Esophagus muscularis mucosa (tissue), 4 donors: ENCODE measurements at regions not wholly inside any gene's neighbourhood (a gene's known extent, or its start where the extent isn't known, plus 50 kb on each side); places are given as distances from the start of the nearest gene placed in this dataset.

Experiments
- EP300 ChIP-seq: sonication (generic); formaldehyde crosslinking; IDR thresholded peaks from one replicate; pipeline ENCODE4 v1.6.1; 2017; ENCODE audit warnings: antibody characterized with exemption
- POLR2A ChIP-seq: fragments of 450-650 bp; IDR thresholded peaks from one replicate; pipeline ENCODE4 v1.6.1; 2017; ENCODE audit warnings: antibody characterized with exemption, moderate library complexity, mild to moderate bottlenecking, low read depth
- POLR2AphosphoS5 ChIP-seq, 2 donors: sonication (generic); formaldehyde crosslinking; IDR thresholded peaks; one replicate each; pipeline ENCODE4 v1.6.1; 2017; ENCODE audit warnings: antibody characterized with exemption in 2 of 2
- TF ChIP-seq, protein P1 (sequence below), 3 experiments: fragments of 200-600 bp in 2 of 3; fragments of 450-650 bp in 1 of 3; sonication (generic) in 2 of 3; IDR thresholded peaks; one replicate each; pipeline ENCODE4 v1.5.1; 2017 to 2019; ENCODE audit warnings: antibody characterized with exemption in 3 of 3, mild to moderate bottlenecking in 2 of 3, moderate library complexity in 1 of 3

DNA sequence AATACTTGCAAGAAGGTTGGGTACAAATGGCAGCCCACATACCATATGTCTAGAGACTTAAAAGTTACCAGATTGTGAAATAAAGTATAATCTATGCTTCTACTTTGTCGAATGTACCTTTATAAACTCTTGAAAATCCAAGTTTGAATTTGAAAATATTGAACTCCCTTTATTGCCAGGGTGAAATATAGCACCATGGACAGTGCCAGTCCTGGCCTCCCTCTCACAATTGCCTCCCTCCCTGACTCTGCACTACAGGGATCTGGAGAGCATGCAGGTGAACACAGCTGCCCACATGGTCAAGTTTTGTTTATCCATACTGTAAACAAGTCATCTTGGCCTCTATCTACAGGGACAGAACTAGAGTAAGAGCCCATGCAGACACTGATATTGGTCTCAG is 394.1 kb upstream of the SLITRK6 start:
- TF ChIP-seq POLR2A, result no peak
- TF ChIP-seq, protein P1, sequence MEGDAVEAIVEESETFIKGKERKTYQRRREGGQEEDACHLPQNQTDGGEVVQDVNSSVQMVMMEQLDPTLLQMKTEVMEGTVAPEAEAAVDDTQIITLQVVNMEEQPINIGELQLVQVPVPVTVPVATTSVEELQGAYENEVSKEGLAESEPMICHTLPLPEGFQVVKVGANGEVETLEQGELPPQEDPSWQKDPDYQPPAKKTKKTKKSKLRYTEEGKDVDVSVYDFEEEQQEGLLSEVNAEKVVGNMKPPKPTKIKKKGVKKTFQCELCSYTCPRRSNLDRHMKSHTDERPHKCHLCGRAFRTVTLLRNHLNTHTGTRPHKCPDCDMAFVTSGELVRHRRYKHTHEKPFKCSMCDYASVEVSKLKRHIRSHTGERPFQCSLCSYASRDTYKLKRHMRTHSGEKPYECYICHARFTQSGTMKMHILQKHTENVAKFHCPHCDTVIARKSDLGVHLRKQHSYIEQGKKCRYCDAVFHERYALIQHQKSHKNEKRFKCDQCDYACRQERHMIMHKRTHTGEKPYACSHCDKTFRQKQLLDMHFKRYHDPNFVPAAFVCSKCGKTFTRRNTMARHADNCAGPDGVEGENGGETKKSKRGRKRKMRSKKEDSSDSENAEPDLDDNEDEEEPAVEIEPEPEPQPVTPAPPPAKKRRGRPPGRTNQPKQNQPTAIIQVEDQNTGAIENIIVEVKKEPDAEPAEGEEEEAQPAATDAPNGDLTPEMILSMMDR (IDR thresholded peaks at IDR 0.05), result no peak
- no peak for TF ChIP-seq POLR2AphosphoS5 (IDR thresholded peaks at IDR 0.05)
- no peak for TF ChIP-seq EP300
